Trophoblast cell (in vitro differentiated cells and primary cell): ENCODE measurements at regions not wholly inside any gene's neighbourhood (a gene's known extent, or its start where the extent isn't known, plus 50 kb on each side); places are given as distances from the start of the nearest gene placed in this dataset.

Experiments
- DNase-seq, 2 donors: peaks; one replicate each; pipeline ENCODE4 v3.0.0-alpha.2; 2016
- H2AFZ ChIP-seq: 2 replicates; pipeline ENCODE4 v1.6.1; 2013; ENCODE audit warnings: low read length, moderate library complexity, mild to moderate bottlenecking; ENCODE audit not compliant: insufficient read depth, poor library complexity
- H2AK5ac ChIP-seq: 2 replicates; pipeline ENCODE4 v1.6.1; 2013; ENCODE audit warnings: mild to moderate bottlenecking, low read length
- H2BK120ac ChIP-seq: 2 replicates; pipeline ENCODE4 v1.6.1; 2013; ENCODE audit warnings: low read length, mild to moderate bottlenecking, moderate library complexity; ENCODE audit not compliant: insufficient read depth, poor library complexity
- H2BK12ac ChIP-seq: 2 replicates; pipeline ENCODE4 v1.6.1; 2013; ENCODE audit warnings: mild to moderate bottlenecking, low read length, moderate library complexity
- H2BK5ac ChIP-seq: 2 replicates; pipeline ENCODE4 v1.6.1; 2013; ENCODE audit warnings: low read length, low read depth, moderate library complexity, mild to moderate bottlenecking; ENCODE audit not compliant: poor library complexity
- H3K14ac ChIP-seq: 2 replicates; pipeline ENCODE4 v1.6.1; 2013; ENCODE audit warnings: mild to moderate bottlenecking, low read length
- H3K18ac ChIP-seq: 2 replicates; pipeline ENCODE4 v1.6.1; 2013; ENCODE audit warnings: mild to moderate bottlenecking, low read length
- H3K23ac ChIP-seq: 2 replicates; pipeline ENCODE4 v1.6.1; 2013; ENCODE audit warnings: low read length
- H3K27ac ChIP-seq: 2 replicates; pipeline ENCODE4 v1.5.1; 2013; ENCODE audit warnings: low read depth, mild to moderate bottlenecking, inconsistent platforms, low read length, moderate library complexity
- H3K27me3 ChIP-seq: 2 replicates; pipeline ENCODE4 v1.6.1; 2013; ENCODE audit warnings: inconsistent platforms, mild to moderate bottlenecking, low read length, moderate library complexity; ENCODE audit not compliant: insufficient read depth
- H3K36me3 ChIP-seq, 2 experiments: 1 replicate in 1 of 2; 2 replicates in 1 of 2; pipeline ENCODE4 v1.6.1; 2013; ENCODE audit warnings: low read length in 2 of 2, mild to moderate bottlenecking in 2 of 2, moderate library complexity in 1 of 2; ENCODE audit not compliant: insufficient read depth in 2 of 2, control insufficient read depth in 1 of 2
- H3K4ac ChIP-seq: 2 replicates; pipeline ENCODE4 v1.6.1; 2013; ENCODE audit warnings: low read depth, mild to moderate bottlenecking, low read length, moderate library complexity
- H3K4me1 ChIP-seq, 2 experiments: 1 replicate in 1 of 2; 2 replicates in 1 of 2; pipeline ENCODE4 v1.6.1; 2013; ENCODE audit warnings: low read length in 2 of 2, mild to moderate bottlenecking in 2 of 2, moderate library complexity in 1 of 2; ENCODE audit not compliant: insufficient read depth in 2 of 2, control insufficient read depth in 1 of 2
- H3K4me2 ChIP-seq: 2 replicates; pipeline ENCODE4 v1.6.1; 2013; ENCODE audit warnings: inconsistent platforms, mild to moderate bottlenecking, low read length, moderate library complexity
- H3K4me3 ChIP-seq: 2 replicates; pipeline ENCODE4 v1.5.1; 2013; ENCODE audit warnings: mild to moderate bottlenecking, low read depth, low read length, inconsistent platforms
- H3K79me1 ChIP-seq: one replicate; pipeline ENCODE4 v1.6.1; 2013; ENCODE audit warnings: low read length
- H3K79me2 ChIP-seq: 2 replicates; pipeline ENCODE4 v1.6.1; 2013; ENCODE audit warnings: low read length, mild to moderate bottlenecking; ENCODE audit not compliant: control insufficient read depth, insufficient read depth, poor library complexity
- H3K9ac ChIP-seq: 2 replicates; pipeline ENCODE4 v1.6.1; 2013; ENCODE audit warnings: mild to moderate bottlenecking, low read length
- H3K9me3 ChIP-seq: 2 replicates; pipeline ENCODE4 v1.6.1; 2013; ENCODE audit warnings: low read depth, mild to moderate bottlenecking, control low read depth, inconsistent platforms, low read length; ENCODE audit not compliant: insufficient read depth
- H4K12ac ChIP-seq: 2 replicates; pipeline ENCODE4 v1.6.1; 2013; ENCODE audit warnings: low read depth, mild to moderate bottlenecking, low read length, moderate library complexity
- H4K8ac ChIP-seq: 2 replicates; pipeline ENCODE4 v1.6.1; 2013; ENCODE audit warnings: low read depth, mild to moderate bottlenecking, low read length, moderate library complexity
- H4K91ac ChIP-seq: one replicate; pipeline ENCODE4 v1.6.1; 2013; ENCODE audit warnings: low read depth, mild to moderate bottlenecking, low read length, moderate library complexity
- WGBS: extraction: QIAGEN DNeasy Blood & Tissue Kit; methylation state at CpG from one replicate; pipeline ENCODE4 v1.1.7; 2013; ENCODE audit warnings: missing lambda C conversion rate; ENCODE audit not compliant: insufficient read length, insufficient coverage; ENCODE audit errors: extremely low coverage; 5-methylcytosine and 5-hydroxymethylcytosine counted together

DNA sequence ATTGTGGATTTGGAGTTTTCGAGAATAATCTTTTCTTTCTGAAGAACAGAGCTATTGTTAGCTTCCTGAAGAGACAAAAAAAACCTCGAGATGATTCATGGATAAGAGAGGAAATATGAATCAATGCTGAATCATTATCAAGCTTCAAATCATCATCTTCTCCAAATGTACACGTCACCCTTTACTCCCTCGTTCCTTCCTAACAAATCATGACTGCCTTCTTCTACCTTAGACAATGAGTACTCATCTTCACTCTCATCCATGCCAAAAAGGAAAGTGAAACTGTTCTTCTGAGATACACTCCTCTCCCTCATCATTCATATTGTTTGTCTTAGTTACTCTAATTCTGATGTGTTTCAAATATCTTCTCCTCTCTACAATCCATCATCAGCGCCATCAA is 1115.8 kb upstream of the ATXN7L3B start:
- WGBS: 100% methylated on average over 2 of the region's 5 CpGs
- no peak overlapping the region for H3K27ac ChIP-seq
- H3K23ac ChIP-seq: no peak overlapping the region
- H4K8ac ChIP-seq: no peak overlapping the region
- no peak for DNase-seq
- no peak overlapping the region for H3K18ac ChIP-seq
- no peaks in the 10 kb centered on the region for H3K27me3 ChIP-seq
- no peak overlapping the region for H3K9ac ChIP-seq
- no peak overlapping the region for H2BK12ac ChIP-seq
- H4K91ac ChIP-seq: no peak overlapping the region
- peaks cover 6% of the 10 kb centered on the region for H3K9me3 ChIP-seq
- no peak overlapping the region for H2AK5ac ChIP-seq
- no peaks in the 10 kb centered on the region for H3K79me1 ChIP-seq
- no peak overlapping the region for H3K4me2 ChIP-seq
- H3K4me3 ChIP-seq: no peak overlapping the region
- H3K4ac ChIP-seq: no peak overlapping the region
- no peaks in the 10 kb centered on the region for H3K36me3 ChIP-seq
- H2AFZ ChIP-seq: no peak overlapping the region
- H2BK5ac ChIP-seq: no peak overlapping the region
- H3K14ac ChIP-seq: no peak overlapping the region
- H3K4me1 ChIP-seq: no peaks in the 10 kb centered on the region
- H2BK120ac ChIP-seq: no peak overlapping the region
- H4K12ac ChIP-seq: no peak overlapping the region
- H3K79me2 ChIP-seq: no peaks in the 10 kb centered on the region

GRCh38 chr12:73424484-73424883 is 1113.2 kb upstream of the ATXN7L3B start:
- Histone ChIP-seq H3K36me3 (no peaks in the 10 kb centered on the region), H3K79me1 (no peaks in the 10 kb centered on the region), H3K14ac (no peak overlapping the region), H3K4ac (no peak overlapping the region), H4K8ac (no peak overlapping the region), H3K9ac (no peak overlapping the region), H2AK5ac (no peak overlapping the region), H3K27ac (no peak overlapping the region), H2AFZ (no peak overlapping the region), H4K12ac (no peak overlapping the region), H3K4me2 (no peak overlapping the region), H3K4me3 (no peak overlapping the region), H3K79me2 (no peaks in the 10 kb centered on the region), H3K9me3 (peaks cover 6% of the 10 kb centered on the region), H4K91ac (no peak overlapping the region), H3K4me1 (no peaks in the 10 kb centered on the region), H3K27me3 (no peaks in the 10 kb centered on the region), H2BK120ac (no peak overlapping the region), H3K18ac (no peak overlapping the region), H2BK5ac (no peak overlapping the region), H2BK12ac (no peak overlapping the region), H3K23ac (no peak overlapping the region)
- DNase-seq: no peak
- WGBS: no CpG with 5 or more reads among the region's 2 CpGs

- Histone ChIP-seq H2AFZ (no peak overlapping the region), H4K8ac (no peak overlapping the region), H3K4me3 (no peak overlapping the region), H3K27me3 (no peaks in the 10 kb centered on the region), H2BK120ac (no peak overlapping the region), H2BK12ac (no peak overlapping the region), H3K4me1 (no peaks in the 10 kb centered on the region), H2BK5ac (no peak overlapping the region), H4K12ac (no peak overlapping the region), H3K79me1 (no peaks in the 10 kb centered on the region), H3K9me3 (no peaks in the 10 kb centered on the region), H3K14ac (no peak overlapping the region), H2AK5ac (no peak overlapping the region), H3K4ac (no peak overlapping the region), H3K4me2 (no peak overlapping the region), H4K91ac (no peak overlapping the region), H3K79me2 (no peaks in the 10 kb centered on the region), H3K18ac (no peak overlapping the region), H3K36me3 (no peaks in the 10 kb centered on the region), H3K9ac (no peak overlapping the region), H3K23ac (no peak overlapping the region), H3K27ac (no peak overlapping the region)
- 100% methylated on average over 1 of the region's 2 CpGs for WGBS
- DNase-seq: no peak
Observed at GRCh38 chr12:73445658-73446324, 1091.8 kb upstream of the ATXN7L3B start.

GRCh38 chr12:73452672-73453469 is 1084.8 kb upstream of the ATXN7L3B start:
- Histone ChIP-seq H3K23ac (no peak overlapping the region), H3K4ac (no peak overlapping the region), H2BK5ac (no peak overlapping the region), H4K12ac (no peak overlapping the region), H3K18ac (no peak overlapping the region), H3K27ac (no peak overlapping the region), H3K79me1 (no peaks in the 10 kb centered on the region), H2BK120ac (no peak overlapping the region), H3K36me3 (no peaks in the 10 kb centered on the region), H3K4me1 (no peaks in the 10 kb centered on the region), H2AFZ (no peak overlapping the region), H3K4me3 (no peak overlapping the region), H4K8ac (no peak overlapping the region), H3K14ac (no peak overlapping the region), H3K4me2 (no peak overlapping the region), H2BK12ac (no peak overlapping the region), H3K9me3 (no peaks in the 10 kb centered on the region), H2AK5ac (no peak overlapping the region), H4K91ac (no peak overlapping the region), H3K27me3 (no peaks in the 10 kb centered on the region), H3K9ac (no peak overlapping the region), H3K79me2 (no peaks in the 10 kb centered on the region)
- no CpG with 5 or more reads among the region's 3 CpGs for WGBS
- no peak for DNase-seq
